ENCODE measurements at regions not wholly inside any gene's neighbourhood (a gene's known extent, or its start where the extent isn't known, plus 50 kb on each side); places are given as distances from the start of the nearest gene placed in this dataset.

DNA sequence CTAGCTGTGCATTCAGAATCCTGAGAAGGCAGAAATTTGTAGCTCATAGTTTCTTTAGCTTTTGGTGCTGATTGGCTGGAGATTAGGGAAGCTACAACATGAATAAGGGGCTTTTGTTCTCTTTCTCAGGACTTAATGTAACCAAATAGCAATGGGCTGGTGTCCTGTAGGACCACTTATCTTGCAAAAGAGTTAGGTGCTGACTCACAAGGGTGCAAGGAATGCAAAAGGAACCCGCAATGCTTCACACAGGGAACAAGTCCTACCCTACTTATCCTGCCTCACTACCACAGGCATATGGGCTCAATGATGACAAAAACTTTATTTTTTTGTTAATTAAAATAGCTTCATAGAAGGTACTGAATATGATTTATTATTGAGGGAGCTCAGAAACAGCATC is 541.5 kb downstream of the AMY1C start:
- H3K9me3 Mint-ChIP-seq: peaks cover 0 to 1% of the 10 kb centered on the region in 2 experiments; a peak in 2 of 5 replicates
- Histone ChIP-seq H3K23ac (ENCODE audit: insufficient read length, low read depth, low read length) (no peak overlapping the region), H2AFZ (ENCODE audit: low read length) (no peak overlapping the region), H2AK5ac (ENCODE audit: insufficient read length, low read length) (no peak overlapping the region), H3K79me1 (ENCODE audit: insufficient read depth, low read depth, low read length, poor library complexity, severe bottlenecking) (no peaks in the 10 kb centered on the region), H3K9ac (ENCODE audit: extremely low read depth, insufficient read length, low read length) (no peak overlapping the region), H4K20me1 (ENCODE audit: control insufficient read depth, insufficient read depth, insufficient read length) (no peaks in the 10 kb centered on the region), H2BK12ac (ENCODE audit: insufficient read length, low read depth, low read length) (no peak overlapping the region), H2BK20ac (ENCODE audit: low read depth, low read length, poor library complexity, severe bottlenecking) (no peak overlapping the region), H4K8ac (replicated peaks; ENCODE audit: insufficient read length, low read depth, low read length) (no peak overlapping the region), H4K5ac (ENCODE audit: insufficient read length, low read depth, low read length) (no peak overlapping the region), H3K56ac (ENCODE audit: insufficient read length, low read depth, low read length) (no peak overlapping the region), H3K9me3 (ENCODE audit: control insufficient read depth, low read depth, low read length) (no peaks in the 10 kb centered on the region), H3K4me1 (ENCODE audit: insufficient read depth, low read length) (no peaks in the 10 kb centered on the region; the same call in 1 of the 2 replicates), H2BK15ac (ENCODE audit: low read depth, low read length) (no peak overlapping the region), H3K23me2 (ENCODE audit: insufficient read length, low read depth, low read length, poor library complexity, severe bottlenecking) (no peaks in the 10 kb centered on the region), H3K27me3 (ENCODE audit: insufficient read depth, low read length) (no peaks in the 10 kb centered on the region), H3K4me2 (ENCODE audit: insufficient read depth, insufficient read length, low read length) (no peak overlapping the region), H4K91ac (ENCODE audit: insufficient read length, low read depth, low read length) (no peak overlapping the region), H3K4ac (ENCODE audit: low read depth, low read length) (no peak overlapping the region), H3T11ph (ENCODE audit: low read length) (no peak overlapping the region), H2BK5ac (ENCODE audit: insufficient read length, low read length) (no peak overlapping the region), H3K27ac (ENCODE audit: insufficient read length, low read depth, low read length) (no peak overlapping the region), H3K18ac (ENCODE audit: insufficient read length, low read depth, low read length) (no peak overlapping the region), H2BK120ac (ENCODE audit: low read depth, low read length, poor library complexity, severe bottlenecking) (no peak overlapping the region), H3K79me2 (ENCODE audit: insufficient read depth, low read length) (no peaks in the 10 kb centered on the region), H3K14ac (ENCODE audit: insufficient read depth, low read length) (no peak overlapping the region)
- H3K4me3 Mint-ChIP-seq: no peak overlapping the region
- peaks cover 8 to 9% of the 10 kb centered on the region in 2 experiments for H3K4me1 Mint-ChIP-seq
- no CpG with 5 or more reads among the region's 1 CpG for WGBS (ENCODE audit: extremely low coverage, insufficient read length, low lambda C conversion rate)
- no peak for TF ChIP-seq CTCF (conservative IDR thresholded peaks at IDR 0.05)
- H3K36me3 Mint-ChIP-seq (ENCODE audit: insufficient read depth in 1 of 3, low read depth in 3 of 3): no peaks in the 10 kb centered on the region
- no peaks in the 10 kb centered on the region for H3K27me3 Mint-ChIP-seq (ENCODE audit: low read depth)
- DNase-seq: peak; percentile 29
- no peak overlapping the region for H3K27ac Mint-ChIP-seq

All from H9 (cell line).